Activated naive CD8-positive, alpha-beta T cell treated with anti-CD3 and anti-CD28 coated beads, Interleukin-2, amount 10 ng/mL, durations not matched to agents 7 days and 5 days (primary cell): ENCODE measurements at regions not wholly inside any gene's neighbourhood (a gene's known extent, or its start where the extent isn't known, plus 50 kb on each side); places are given as distances from the start of the nearest gene placed in this dataset.
"Not testable (repeated sequence)": the region's sequence is repeated elsewhere in the genome, so short reads cannot be mapped to it uniquely, and the experiment has no call there.

Experiments
- ATAC-seq: fragments of 150-1000 bp; cut with Tn5 transposase; one replicate; pipeline ENCODE4 v1.10.0; 2021; ENCODE audit warnings: low read depth, moderate library complexity
- POLR2A ChIA-PET: fragments of 350-600 bp; sonication (Branson Sonifier 250); formaldehyde crosslinking; loops from one replicate; lab custom pipeline; 2021; ENCODE audit warnings: antibody characterized with exemption; lab: Charles Lee
- DNase-seq: peaks from one replicate; pipeline ENCODE4 v3.0.0; 2021
- H3K27ac Mint-ChIP-seq: one replicate; pipeline ENCODE4 v1.8.0; 2022; ENCODE audit warnings: mild to moderate bottlenecking, mixed read lengths
- H3K27me3 Mint-ChIP-seq: one replicate; pipeline ENCODE4 v1.8.0; 2022; ENCODE audit warnings: mild to moderate bottlenecking, moderate library complexity, mixed read lengths
- H3K36me3 Mint-ChIP-seq: one replicate; pipeline ENCODE4 v1.8.0; 2021; ENCODE audit warnings: mild to moderate bottlenecking, mixed read lengths
- H3K4me1 Mint-ChIP-seq: one replicate; pipeline ENCODE4 v1.8.0; 2021; ENCODE audit warnings: mixed read lengths
- H3K4me3 Mint-ChIP-seq: one replicate; pipeline ENCODE4 v1.8.0; 2022; ENCODE audit warnings: mild to moderate bottlenecking, moderate library complexity, mixed read lengths
- H3K9me3 Mint-ChIP-seq: one replicate; pipeline ENCODE4 v1.8.0; 2021; ENCODE audit warnings: mixed read lengths

- ATAC-seq (no peak), DNase-seq (no peak)
- Mint-ChIP-seq H3K36me3 (peaks cover 6% of the 10 kb centered on the region), H3K4me1 (peaks cover 7% of the 10 kb centered on the region), H3K4me3 (no peak overlapping the region), H3K27me3 (peaks cover 31% of the 10 kb centered on the region), H3K9me3 (peaks cover 8% of the 10 kb centered on the region), H3K27ac (no peak overlapping the region)
- POLR2A ChIA-PET = no interaction called here
Observed at GRCh38 chr1:100643471-100644196, 75.9 kb upstream of the VCAM1 start.

- POLR2A ChIA-PET = no interaction called here
- DNase-seq (no peak), ATAC-seq (no peak)
- Mint-ChIP-seq H3K4me3 (no peak overlapping the region), H3K27me3 (peaks cover 42% of the 10 kb centered on the region), H3K36me3 (peaks cover 19% of the 10 kb centered on the region), H3K27ac (no peak overlapping the region), H3K4me1 (peaks cover 8% of the 10 kb centered on the region), H3K9me3 (peaks cover 21% of the 10 kb centered on the region)
Observed at GRCh38 chr1:100646001-100646400, 73.5 kb upstream of the VCAM1 start.

GRCh38 chr1:100649146-100649545, 70.4 kb upstream of the VCAM1 start:
- Mint-ChIP-seq H3K9me3 (peaks cover 21% of the 10 kb centered on the region), H3K36me3 (peaks cover 21% of the 10 kb centered on the region), H3K4me3 (no peak overlapping the region), H3K4me1 (peaks cover 22% of the 10 kb centered on the region), H3K27ac (no peak overlapping the region), H3K27me3 (peaks cover 33% of the 10 kb centered on the region)
- POLR2A ChIA-PET = no interaction called here
- ATAC-seq (no peak), DNase-seq (no peak)

GRCh38 chr1:100657876-100658715, 61.4 kb upstream of the VCAM1 start:
- POLR2A ChIA-PET = no interaction called here

GRCh38 chr1:100658716-100659026, 60.9 kb upstream of the VCAM1 start:
- Mint-ChIP-seq H3K4me1 (no peaks in the 10 kb centered on the region), H3K9me3 (peaks cover 2% of the 10 kb centered on the region), H3K36me3 (peaks cover 1% of the 10 kb centered on the region), H3K27me3 (peaks cover 9% of the 10 kb centered on the region), H3K27ac (no peak overlapping the region), H3K4me3 (no peak overlapping the region)
- POLR2A ChIA-PET = no interaction called here
- ATAC-seq (no peak), DNase-seq (no peak)

More at GRCh38 chr1:100657876-100658715, 61.4 kb upstream of the VCAM1 start:
- Mint-ChIP-seq H3K9me3 (peaks cover 3% of the 10 kb centered on the region), H3K36me3 (peaks cover 2% of the 10 kb centered on the region), H3K4me1 (no peaks in the 10 kb centered on the region), H3K27me3 (peaks cover 9% of the 10 kb centered on the region), H3K27ac (no peak overlapping the region), H3K4me3 (no peak overlapping the region)
- ATAC-seq (no peak), DNase-seq (no peak)

- no peak for DNase-seq
- Mint-ChIP-seq H3K4me1 (no peaks in the 10 kb centered on the region), H3K27ac (no peak overlapping the region), H3K9me3 (peaks cover 4% of the 10 kb centered on the region), H3K4me3 (no peak overlapping the region), H3K36me3 (no peaks in the 10 kb centered on the region), H3K27me3 (peaks cover 9% of the 10 kb centered on the region)
- ATAC-seq = no peak
- POLR2A ChIA-PET = no interaction called here
Observed at GRCh38 chr1:100661176-100661575, 58.4 kb upstream of the VCAM1 start.

GRCh38 chr1:100668494-100668893, 51.0 kb upstream of the VCAM1 start:
- POLR2A ChIA-PET, DNase-seq, H3K9me3 Mint-ChIP-seq, H3K4me3 Mint-ChIP-seq, H3K36me3 Mint-ChIP-seq, ATAC-seq, H3K4me1 Mint-ChIP-seq, H3K27ac Mint-ChIP-seq: not testable (repeated sequence)
- H3K27me3 Mint-ChIP-seq = peaks cover 12% of the 10 kb centered on the region
